Fibroblast of skin of left biceps (primary cell): ENCODE measurements at regions not wholly inside any gene's neighbourhood (a gene's known extent, or its start where the extent isn't known, plus 50 kb on each side); places are given as distances from the start of the nearest gene placed in this dataset.

Source experiments
- DNase-seq, 2 experiments: peaks; one replicate each; pipeline ENCODE4 v3.0.0-alpha.2; 2013; ENCODE audit warnings: low read depth in 2 of 2

GRCh38 chr16:48901712-48902374, 291.9 kb upstream of the N4BP1 start:
- DNase-seq: no peak

GRCh38 chr16:48899500-48899899, 289.5 kb upstream of the N4BP1 start:
- DNase-seq: no peak

GRCh38 chr16:48897698-48898205, 287.8 kb upstream of the N4BP1 start:
- no peak for DNase-seq

DNA sequence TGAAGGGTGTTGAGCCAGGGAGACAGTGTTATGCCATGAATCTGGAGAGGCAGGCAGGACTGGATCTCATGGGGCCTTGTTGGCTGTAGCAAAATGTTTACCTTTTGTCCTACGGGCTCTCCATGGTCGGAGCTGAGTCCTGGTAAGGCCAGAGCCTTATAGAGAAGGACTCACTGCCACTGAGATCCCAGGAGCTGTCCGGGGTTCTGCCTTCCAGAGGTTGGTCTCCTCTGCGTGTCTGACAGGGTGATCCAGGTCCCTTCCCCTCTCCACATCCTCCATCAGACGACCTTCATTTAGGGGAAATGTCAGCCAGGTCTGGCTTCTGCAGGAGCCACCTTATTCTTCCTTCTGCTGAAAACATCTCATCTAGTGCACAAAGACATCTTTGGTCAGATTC, 285.2 kb upstream of the N4BP1 start:
- DNase-seq: no peak

- no peak for DNase-seq
Measured at GRCh38 chr16:48892893-48893292, 282.9 kb upstream of the N4BP1 start.

GRCh38 chr16:48887646-48888210, 277.7 kb upstream of the N4BP1 start:
- DNase-seq: no peak

- no peak for DNase-seq
Measured at GRCh38 chr16:48885471-48885870, 275.5 kb upstream of the N4BP1 start.

GRCh38 chr16:48881272-48881671, 271.3 kb upstream of the N4BP1 start:
- DNase-seq: no peak

GRCh38 chr16:48879223-48880122, 269.5 kb upstream of the N4BP1 start:
- no peak for DNase-seq

GRCh38 chr16:48877946-48878345, 268.0 kb upstream of the N4BP1 start:
- DNase-seq: no peak

- DNase-seq: no peak
Measured at GRCh38 chr16:48870141-48870540, 260.2 kb upstream of the N4BP1 start.

- no peak for DNase-seq
Measured at GRCh38 chr16:48865520-48865919, 255.5 kb upstream of the N4BP1 start.

GRCh38 chr16:48864055-48864454, 254.1 kb upstream of the N4BP1 start:
- DNase-seq: no peak

- DNase-seq: no peak
Measured at GRCh38 chr16:48862087-48862532, 252.1 kb upstream of the N4BP1 start.

DNA sequence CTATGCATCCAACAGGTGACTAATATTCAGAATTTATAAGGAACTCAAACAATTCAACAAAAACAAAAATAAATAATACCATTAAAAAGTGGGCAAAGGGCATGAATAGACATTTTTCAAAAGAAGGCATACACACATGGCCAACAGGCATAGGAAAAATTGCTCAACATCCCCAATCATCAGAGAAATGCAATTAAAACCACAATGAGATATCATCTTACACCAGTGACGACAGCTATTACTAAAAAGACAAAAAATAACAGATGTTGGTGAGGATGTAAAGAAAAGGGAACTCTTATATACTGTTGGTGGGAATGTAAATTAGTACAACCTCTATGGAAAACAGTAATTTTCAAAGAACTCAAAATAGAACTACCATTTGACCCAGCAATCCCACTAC, 250.4 kb upstream of the N4BP1 start:
- DNase-seq: no peak

DNA sequence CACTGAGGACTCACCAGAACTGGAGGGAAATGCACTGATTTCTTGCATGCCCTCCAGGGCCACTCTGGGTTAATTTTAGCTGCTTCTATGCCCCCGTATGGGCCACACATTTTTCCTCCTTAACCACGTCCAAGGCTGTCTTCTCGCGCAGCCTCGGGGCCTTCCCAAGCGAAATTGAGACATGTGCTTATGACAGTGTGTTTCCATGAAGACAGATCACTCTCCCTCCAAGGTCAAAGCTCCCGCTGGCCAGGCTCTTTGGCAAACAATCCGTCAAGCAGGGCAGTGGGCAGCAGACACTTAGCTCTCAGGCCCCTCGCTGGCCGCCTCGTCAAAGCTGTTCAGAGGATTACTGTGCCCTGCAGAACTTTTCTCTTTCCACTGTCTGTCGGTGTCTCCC, 243.0 kb upstream of the N4BP1 start:
- DNase-seq: no peak

DNA sequence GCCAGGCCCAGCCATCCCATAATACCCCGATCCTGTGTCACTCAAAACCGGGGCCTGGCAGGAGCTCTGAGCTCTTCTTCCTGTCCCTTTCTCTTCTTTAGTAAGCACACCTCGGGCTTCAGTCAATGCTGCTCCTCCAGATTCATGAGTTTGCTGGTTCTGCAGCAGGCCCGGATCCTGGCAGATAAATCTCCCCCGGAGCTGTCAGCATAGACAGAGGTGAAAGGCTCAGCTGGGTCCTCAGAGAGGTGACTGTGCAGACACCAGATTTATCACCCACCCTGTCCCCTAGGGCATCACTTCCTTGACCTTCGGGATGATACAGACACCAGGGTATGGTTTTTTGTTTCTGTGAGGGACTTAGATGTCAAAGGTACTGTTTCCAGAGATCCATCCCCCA, 242.5 kb upstream of the N4BP1 start:
- no peak for DNase-seq

DNA sequence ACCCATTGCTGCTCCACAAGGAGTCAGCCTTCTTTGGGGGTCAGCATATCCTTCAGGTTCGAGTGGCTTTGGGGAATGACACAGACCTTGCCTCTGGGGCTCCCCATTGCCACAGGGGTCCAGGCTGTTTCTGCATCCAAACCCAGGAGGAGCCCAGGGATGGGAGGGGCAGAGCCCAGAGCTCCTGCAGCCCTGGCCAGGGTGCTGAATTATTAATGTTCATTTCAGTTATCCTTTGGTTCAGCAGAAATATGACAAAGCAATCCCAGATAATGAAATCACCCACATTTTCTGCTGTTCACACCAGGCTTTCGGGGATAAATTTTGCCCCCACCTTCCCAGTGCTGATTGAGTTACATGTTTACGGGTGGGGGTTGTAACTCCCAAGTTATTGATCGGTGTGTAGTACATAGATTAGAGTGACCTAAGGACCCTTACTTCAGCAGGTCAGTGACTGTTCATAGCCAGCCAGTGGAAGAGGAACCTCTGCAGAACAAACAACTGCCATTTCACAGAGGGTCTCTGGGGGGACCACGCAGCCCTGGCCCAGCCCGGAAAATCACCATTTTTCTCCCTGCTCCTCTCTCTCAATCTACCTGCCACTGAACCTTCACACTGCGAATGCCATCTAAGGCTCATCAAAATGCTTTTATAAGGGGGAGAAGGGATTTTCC, 240.3 kb upstream of the N4BP1 start:
- DNase-seq: no peak

- no peak for DNase-seq
Measured at GRCh38 chr16:48846277-48846676, 236.3 kb upstream of the N4BP1 start.

GRCh38 chr16:48845261-48845660, 235.3 kb upstream of the N4BP1 start:
- DNase-seq: no peak

GRCh38 chr16:48838349-48838748, 228.4 kb upstream of the N4BP1 start:
- DNase-seq: no peak

DNA sequence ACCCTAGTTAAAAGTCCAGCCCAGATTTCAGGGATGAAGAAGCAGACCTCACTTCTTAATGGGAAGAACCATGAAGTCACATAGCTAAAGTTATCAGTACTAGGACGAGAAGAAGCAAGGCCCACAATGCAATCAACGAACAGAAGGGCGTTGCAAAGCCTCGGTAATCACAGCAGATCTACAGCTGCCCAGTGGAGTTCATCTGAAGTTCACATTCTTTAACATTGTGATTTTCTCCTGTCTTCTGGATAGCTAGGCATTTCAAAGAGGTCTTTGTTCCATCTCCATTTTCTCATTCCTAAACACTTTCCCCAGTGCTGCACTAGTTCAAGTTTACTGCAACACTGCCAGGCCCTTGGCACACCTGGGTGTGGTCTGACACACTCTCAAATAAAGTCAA, 226.7 kb upstream of the N4BP1 start:
- no peak for DNase-seq
